NOMO-1 treated with DMSO at 0.1 percent for 48 hours (cell line): ENCODE measurements at regions not wholly inside any gene's neighbourhood (a gene's known extent, or its start where the extent isn't known, plus 50 kb on each side); places are given as distances from the start of the nearest gene placed in this dataset.

ENCODE experiments used
- DNase-seq: peaks from one replicate; lab custom pipeline; 2025; ENCODE audit not compliant: unreplicated experiment; lab: John Stamatoyannopoulos, UW

DNA sequence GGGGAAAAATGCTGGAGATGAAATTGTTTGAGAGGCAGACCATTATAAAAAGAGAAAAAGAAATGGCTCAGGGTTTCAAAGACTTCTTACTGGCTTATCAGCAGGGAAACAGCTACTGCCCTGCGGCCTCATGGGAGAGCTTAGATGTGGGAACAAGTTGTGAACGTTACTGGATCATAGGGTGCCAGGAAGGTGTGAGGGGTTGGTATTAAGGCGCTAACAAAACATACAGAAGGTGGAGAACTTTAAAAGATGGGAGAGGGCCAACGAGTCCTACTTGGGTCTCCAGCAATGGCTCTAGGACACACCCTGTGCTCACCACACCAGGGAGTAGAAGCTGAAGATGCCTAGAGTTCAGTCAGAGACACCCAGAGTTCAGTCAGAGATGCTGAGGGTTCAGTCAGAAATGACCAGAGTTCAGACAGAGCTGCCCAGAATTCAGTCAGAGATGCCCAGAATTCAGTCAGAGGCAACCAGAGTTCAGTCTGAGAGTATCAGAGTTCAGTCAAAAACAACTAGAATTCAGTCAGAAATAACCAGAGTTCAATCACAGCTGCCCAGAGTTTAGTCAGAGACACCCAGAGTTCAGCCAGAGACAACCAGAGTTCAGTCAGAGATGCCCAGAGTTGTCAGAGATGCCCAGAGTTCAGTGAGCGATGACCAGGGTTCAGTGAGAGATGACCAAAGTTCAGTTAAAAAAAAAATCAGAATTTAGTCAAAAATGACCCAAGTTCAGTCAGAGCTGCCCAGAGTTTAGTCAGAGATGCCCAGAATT lies 1103.6 kb downstream of the BCL11B start:
- no peak for DNase-seq

DNA sequence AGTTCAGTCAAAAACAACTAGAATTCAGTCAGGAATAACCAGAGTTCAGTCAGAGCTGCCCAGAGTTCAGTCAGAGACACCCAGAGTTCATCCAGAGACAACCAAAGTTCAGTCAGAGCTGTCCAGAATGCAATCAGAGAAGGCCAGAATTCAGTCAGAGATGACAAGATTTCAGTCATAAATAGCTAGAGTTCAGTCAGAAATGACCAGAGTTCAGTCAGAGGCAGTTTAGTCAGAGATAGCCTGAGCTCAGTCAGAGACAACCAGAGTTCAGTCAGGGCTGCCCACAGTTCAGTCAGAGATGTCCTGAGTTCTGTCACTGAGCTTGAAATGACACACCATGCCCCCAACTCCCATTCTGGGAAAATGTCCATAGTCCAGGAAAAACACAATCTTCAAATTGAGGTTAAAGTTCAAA lies 1102.8 kb downstream of the BCL11B start:
- no peak for DNase-seq

DNA sequence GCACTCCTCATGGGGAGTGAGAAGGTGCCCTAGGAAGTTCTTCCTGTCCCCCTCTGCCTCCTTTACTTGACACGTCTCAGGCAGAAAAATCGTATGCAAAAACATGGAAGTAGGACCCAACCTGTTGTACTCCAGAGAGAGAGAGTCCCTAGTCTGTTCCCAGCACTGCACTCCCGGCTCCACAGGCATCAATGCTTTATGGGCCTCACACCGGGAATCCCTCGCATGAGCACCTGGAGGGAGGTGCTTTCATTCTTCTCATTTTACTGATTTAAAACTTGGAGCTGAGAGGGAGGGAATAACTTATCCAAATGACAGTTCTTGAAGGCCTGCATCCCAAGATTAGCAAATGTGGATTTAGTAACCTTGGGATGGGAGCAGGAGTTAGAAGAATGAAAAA lies 1101.4 kb downstream of the BCL11B start:
- no peak for DNase-seq

DNA sequence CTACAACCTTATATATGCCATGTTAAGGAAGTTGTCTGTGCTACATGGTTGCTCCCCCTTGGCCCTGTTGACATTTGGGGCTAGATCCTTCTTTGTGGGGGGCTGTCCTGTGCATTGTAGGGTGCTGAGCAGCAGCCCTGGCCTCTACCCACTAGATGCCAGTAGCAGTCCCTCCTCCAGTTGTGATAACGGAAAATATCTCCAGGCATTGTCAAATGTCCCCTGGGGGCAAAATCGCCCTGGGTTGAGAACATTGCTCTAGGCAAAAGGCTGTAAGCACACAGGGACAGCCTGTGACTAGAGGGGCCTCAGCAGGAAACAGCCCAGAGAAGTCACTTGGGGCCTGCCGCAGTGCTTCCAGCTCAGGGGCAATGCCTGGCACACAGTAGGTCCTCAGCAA lies 1100.3 kb downstream of the BCL11B start:
- DNase-seq = no peak

DNA sequence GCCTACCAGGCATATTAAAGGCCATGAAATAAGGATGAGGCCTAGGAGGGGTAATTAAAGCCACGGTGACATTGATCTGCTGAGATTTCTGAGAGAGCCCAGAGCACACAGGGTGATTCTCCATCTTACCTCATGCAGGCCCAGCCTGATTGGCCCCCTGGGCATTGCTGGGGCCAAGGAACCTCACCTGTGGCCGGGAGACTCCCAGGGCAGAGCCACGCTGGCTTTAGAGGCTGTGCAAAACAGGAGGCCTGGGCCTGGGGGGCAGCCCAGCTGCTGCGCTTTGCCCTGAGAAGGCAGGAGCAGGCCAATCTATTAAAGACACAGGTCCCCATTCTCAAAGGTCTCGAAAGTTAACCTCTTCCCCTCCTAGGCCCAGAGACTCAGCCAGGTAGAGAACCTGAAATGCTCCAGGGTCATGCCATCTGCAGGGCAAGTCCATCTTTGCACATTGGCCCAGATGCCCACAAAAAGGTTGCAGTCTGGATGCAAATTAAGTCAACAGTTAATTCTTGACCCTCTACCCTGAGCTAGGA lies 1099.7 kb downstream of the BCL11B start:
- no peak for DNase-seq

DNA sequence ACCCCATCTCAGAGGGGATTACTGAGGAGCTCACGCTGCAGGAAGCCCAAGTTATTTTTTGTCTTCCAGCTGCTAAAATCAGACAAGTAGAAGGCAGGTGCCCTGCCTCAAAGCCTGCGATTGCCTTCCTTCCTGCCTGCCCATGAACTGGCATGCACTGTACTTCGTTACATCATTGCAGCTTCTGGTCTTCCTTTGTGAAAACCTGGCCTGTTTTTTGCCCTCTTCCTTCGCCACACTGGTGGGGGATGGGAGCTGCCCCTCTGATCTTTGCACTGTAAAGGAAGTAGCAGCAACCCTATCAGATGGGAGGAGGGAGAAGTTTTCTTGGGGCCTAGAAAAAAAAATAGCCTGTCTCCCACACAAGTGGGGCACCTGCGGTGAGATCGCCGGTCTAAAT lies 1098.7 kb downstream of the BCL11B start:
- DNase-seq = no peak

DNA sequence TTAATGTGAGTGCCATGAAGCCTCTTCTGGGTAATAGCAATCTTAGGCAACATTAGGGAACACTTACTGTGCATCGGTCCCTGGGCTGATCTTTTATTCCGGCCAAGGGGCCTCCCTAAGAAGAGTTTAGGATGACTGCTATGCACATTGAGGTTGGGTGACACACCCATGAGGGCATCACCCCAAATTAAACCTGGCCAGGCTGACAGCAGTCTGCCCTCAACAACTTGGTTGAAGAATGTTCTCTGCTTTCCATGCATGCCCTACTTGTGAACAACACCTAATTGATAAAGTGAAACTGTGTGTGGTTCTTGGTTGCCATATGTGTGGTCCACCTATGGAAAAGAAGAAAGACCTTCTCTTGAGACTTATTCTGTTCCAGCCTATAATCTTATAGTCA lies 1098.0 kb downstream of the BCL11B start:
- no peak for DNase-seq

DNA sequence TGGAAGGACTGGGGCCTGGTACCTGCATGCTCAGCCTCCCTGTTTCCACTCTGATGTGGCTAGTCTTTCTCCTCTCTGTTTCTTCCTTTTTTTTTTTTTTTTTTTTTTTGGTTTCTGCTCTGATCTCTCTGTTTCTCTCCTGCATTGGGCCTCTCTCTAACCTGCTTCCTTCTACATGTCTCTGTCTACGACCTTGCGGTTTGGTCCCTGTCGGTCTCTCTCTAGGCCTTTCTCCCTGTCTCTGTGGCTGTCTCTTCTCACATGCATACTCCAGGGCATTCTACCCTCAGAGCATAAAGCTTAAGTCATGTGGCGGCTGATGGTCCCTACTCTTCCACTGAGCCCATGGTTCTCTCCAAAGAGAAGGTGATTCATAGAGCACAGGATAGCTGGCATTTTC lies 1096.6 kb downstream of the BCL11B start:
- DNase-seq = no peak

DNA sequence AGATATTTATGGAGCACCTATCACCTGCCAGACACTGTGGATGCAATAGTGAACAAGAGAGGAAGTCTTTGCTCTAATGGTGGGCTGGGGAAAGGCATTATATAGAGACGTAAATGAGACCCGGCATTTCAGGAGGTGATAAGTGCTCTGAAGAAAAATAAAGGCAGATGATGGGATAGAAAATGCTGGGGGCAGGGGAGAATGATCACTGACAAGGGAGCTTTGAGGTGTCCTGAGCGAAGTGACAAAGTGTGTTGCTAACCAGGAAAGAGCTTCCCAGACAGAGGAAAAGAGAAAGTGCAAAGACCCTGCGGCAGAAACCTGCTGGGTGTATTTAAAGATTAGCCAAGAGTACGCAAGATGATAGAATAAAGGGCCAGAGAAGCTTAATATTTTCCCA lies 1096.1 kb downstream of the BCL11B start:
- DNase-seq = no peak

DNA sequence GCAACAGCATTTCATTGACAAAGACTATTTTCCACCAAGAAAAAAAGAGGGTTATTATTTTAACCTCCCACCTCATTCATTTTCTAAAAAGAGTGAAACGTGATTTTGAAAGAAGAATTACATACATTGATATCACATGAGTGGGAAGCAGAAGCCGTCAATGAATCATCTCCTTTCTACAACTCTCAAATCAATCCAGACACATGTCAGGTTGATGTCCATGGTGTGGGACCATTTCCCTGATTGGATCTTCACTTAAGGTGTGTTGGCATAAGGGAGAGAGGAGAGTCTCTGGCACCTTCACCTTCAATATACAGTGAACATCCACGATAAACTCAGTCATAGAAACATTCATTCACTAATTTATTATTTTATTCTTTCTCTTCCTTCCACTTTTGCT lies 1095.1 kb downstream of the BCL11B start:
- DNase-seq = no peak

DNA sequence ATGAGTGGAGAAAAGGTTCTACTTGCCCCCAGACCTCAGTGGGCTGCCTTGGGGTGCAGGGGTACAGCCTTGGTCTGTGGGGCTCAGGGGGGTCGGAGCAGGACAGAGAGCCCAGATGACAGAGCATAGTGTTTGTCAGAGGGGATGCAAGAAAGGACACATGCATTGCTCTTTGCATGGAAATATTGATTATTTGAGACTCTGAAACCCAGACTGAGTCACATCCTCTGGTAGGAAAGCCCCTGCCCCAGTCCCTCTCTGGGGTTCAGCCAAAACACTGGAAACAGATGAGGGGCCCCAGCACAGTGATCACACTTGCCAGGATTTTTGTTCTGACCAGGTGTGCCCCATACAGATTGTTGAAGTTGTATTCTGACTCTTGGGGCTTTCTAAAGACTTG lies 1094.4 kb downstream of the BCL11B start:
- no peak for DNase-seq

DNA sequence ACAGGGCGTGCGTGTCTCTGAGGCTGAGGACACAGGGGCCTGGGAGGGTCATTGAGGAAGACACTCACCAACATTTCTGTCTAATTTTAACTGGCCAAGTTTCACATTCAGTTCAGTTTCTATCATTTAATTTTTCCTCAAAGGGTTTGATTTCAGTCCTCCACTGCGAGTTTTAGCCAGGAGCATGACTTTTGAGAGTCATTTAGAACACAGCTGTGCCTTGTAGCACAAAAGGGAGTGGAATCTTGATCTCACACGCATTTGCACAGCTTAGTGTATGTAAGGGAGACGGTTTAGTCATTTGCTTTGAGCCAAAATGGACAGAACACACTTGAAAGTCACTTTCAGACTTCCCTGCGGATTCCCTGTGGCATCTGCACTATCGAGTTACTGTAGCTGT lies 1090.8 kb downstream of the BCL11B start:
- DNase-seq = no peak

DNA sequence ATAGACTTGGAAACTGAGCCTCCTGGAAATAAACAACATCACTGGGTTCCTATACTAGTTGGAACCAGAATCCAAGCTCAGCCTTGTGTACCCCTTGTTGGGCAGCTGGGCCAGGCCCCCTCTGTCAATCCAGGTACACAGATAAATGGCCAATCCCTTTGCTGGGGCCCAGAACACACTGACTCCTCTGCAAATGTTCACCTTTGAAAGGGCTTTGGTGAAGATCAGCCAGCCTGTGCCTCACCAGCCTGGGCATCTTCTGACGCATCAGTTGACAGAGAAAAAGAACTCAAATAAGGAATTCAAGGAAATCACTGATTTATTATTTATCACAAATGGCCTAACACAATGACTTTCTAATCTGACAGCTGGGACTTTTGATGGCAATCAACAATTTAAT lies 1090.2 kb downstream of the BCL11B start:
- DNase-seq = no peak

DNA sequence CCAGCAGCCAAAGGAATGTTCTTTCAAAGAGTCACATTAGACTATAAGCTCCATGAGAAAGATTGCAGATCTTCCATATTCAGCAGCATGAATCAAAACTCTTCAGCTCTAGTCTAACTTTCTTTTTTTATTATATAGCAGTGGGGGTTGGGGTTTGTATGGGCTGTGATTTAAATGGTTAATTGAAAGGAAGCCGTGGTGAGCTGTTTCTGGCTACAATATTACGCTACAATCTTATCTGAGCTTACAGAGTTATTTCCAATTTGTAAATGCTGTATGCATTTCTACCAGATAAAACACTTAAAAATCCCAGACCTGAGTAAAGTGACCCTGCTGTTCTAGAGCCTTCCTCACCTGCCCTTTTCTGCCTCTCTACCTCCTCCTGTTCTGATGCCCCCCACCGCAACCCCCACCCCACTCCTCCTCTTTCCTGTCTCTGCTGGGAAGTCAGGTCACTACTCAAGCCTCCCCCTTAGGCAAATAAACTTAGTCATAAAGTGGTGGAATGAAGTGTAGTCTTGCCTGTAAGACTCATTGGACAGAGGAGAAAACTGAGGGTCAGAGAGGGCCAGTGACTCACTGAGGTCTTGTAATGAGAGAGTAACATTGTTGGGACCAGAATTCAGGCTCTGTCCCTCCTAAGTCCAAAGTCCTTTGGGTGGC lies 1089.5 kb downstream of the BCL11B start:
- DNase-seq = no peak

DNA sequence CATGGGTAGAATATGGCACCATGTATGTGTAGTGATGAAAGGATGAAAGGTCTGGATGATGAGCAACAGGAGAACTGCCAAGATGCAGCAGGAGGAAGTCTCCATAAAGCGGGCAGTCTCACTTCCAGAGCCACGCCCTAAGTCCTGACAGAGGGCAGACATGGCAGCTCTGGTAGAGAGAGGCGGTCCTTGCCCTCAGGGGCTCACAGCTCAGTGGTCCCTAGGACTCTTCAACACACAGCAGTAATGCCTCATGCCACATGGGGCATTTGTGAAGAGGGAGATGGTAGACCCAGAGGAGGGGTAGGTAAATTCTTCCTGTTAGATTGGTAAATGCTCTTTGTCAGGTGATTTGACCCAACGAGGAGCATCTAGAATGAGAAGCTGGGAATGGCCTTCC lies 1088.4 kb downstream of the BCL11B start:
- no peak for DNase-seq

DNA sequence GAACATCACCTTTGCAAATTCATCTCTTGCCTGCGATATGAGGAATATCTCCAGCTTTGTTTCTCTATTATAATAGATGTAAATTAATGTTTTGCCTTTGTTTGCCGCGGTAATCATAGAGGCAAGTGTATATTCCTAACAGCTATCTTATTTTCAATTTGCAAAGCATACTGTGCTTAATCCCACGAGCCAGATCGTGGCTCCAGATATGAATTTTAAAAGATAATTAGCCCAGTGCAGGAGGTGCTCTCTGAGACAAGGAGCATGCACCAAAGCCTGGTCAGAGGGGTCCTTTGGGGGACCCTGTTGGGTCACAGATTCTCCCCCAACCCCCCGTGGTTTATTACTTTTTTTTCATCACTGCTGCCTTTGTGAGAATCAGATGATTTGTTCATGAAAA lies 1087.5 kb downstream of the BCL11B start:
- DNase-seq = no peak

DNA sequence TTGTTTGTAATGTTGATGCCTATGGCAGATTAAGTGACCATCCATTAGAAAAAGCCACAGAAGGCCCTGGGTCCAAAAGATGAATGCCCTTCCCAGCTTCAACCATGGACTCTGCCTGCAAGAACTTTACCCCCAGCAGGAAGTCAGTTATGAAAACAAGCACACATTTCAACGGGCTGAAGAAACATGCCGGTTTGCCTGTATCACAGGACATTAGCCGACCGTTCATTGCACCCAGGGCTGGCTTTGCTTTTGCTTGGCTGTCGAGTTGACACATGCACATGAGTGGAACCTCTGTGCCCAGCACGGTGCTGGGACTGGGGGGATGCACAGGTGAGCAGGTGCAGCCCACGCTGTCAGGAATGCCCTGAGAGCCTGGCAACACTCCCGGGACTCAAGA lies 1087.0 kb downstream of the BCL11B start:
- DNase-seq = no peak

DNA sequence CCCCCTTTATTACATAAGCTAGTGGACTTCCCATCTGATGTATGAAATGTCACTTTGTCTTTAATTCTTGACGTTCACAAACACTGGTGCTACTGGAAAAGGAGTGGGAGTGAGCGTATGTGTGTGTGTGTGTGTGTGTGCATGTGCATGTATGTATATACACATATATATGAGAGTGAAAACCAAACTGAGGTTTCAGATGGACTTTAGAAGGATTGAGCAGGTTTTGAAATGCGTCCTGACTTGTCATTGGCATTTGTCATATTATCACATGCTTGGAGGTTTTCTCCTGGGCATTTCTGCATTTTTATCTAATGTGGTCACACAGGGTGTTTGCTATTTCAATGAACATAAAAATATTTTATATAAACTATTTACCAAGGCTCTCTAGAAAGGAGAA lies 1085.9 kb downstream of the BCL11B start:
- DNase-seq = no peak

DNA sequence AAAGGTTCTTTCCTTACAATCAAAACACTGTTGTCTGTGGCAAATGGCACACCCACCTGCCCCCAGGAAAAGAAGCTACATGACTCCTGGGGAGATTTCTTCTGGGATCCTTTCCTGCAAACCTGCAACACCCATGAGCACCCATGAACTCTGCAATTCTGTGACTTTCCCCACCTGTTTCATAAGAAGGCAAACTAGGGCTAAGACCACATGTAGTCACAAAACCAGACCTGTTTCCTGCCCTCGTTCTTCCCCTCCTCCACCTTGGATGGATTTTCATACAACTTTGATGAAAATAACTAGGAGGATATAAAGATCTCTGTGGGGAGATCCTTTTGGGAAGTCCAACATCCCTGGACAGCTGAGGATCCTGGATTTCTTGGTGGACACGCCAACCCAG lies 1084.7 kb downstream of the BCL11B start:
- DNase-seq = no peak

DNA sequence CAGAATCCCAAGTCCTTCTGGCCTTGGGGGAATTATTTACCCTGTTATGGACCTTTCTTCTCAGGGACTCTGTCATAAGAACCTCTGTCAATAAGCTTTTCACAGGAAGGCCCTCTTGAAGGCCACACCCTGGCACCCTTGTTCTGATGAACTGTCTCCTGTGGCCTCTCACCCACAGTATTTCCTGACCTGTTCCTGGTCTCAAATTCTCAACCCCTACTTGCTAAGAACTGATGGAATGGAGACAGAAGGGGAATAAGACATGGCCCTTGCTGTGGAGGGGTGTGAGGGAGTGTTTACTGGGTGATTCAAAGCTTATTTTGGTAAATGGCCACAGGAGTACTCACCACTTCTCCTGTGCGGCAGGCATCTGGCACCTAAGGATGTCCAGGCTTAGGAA lies 1082.9 kb downstream of the BCL11B start:
- no peak for DNase-seq

DNA sequence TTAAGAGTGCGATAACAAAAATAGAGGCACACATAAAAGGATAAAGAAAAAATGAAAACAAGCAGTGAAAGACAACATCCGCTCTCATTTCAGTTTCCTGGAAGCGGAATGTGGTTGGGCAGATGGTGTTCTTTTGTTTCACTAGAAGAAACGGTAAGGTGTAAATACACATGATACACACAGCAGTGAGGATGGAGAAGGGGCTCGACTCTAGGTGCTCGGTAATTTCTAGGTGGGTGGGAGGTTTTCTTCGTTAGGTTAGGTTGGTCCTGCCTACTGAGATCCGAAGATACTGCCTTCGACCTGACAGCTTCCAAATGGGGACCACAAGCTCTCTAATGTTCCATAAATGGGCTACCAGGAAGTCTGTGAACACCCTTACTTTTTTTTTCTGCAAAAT lies 1082.5 kb downstream of the BCL11B start:
- no peak for DNase-seq

DNA sequence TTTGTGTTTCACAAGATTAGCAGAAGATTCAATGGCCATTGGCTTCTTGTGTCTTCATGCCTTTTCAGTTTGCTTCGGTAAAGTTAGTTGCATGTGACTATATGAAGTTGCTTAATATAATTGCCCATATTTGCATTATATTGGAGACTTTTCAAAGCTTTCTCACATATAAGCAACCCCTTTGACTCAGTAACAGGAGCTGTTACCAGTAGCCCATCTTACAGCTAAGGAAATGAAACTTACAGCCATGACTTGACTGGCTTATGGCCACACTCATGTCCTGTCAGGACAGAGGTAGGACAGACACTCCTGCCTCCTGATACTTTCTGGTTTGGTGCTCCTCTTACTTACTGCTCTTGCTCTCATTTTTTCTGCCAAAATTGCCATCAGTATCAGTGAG lies 1082.1 kb downstream of the BCL11B start:
- no peak for DNase-seq

DNA sequence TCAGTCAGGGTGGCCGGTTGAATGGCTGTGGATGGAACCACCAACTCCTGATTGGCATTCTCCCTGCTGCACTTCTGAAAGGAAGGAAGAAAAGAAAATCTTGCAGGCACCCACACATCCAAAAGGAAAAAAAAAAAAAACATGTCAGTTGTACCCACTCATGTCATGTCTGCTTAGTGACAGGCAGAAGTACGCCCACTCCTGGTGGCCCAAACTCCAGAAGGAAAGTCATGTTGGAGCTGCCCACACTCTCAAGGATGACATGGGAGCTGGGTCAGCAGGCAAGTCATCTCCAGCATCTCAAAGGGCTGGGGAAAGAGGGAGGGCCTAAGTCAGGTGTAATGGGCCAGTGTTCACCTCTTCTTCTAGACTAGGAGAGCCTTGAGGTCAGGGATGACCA lies 1079.1 kb downstream of the BCL11B start:
- DNase-seq = no peak
